Osteocyte (in vitro differentiated cells): ENCODE measurements at regions not wholly inside any gene's neighbourhood (a gene's known extent, or its start where the extent isn't known, plus 50 kb on each side); places are given as distances from the start of the nearest gene placed in this dataset.

Source experiments
- DNase-seq: peaks from one replicate; pipeline ENCODE4 v3.0.0; 2021; ENCODE audit warnings: mixed read lengths; ENCODE audit not compliant: unreplicated experiment; ENCODE audit errors: extremely low spot score
- H3K27ac Mint-ChIP-seq: one replicate; pipeline ENCODE4 v1.8.0; 2021; ENCODE audit warnings: mild to moderate bottlenecking, mixed read lengths; ENCODE audit not compliant: unreplicated experiment
- H3K27me3 Mint-ChIP-seq: one replicate; pipeline ENCODE4 v1.8.0; 2021; ENCODE audit warnings: mixed read lengths; ENCODE audit not compliant: unreplicated experiment
- H3K36me3 Mint-ChIP-seq: one replicate; pipeline ENCODE4 v1.8.0; 2021; ENCODE audit warnings: mixed read lengths; ENCODE audit not compliant: unreplicated experiment
- H3K4me1 Mint-ChIP-seq: one replicate; pipeline ENCODE4 v1.8.0; 2021; ENCODE audit warnings: mixed read lengths; ENCODE audit not compliant: unreplicated experiment
- H3K4me3 Mint-ChIP-seq: one replicate; pipeline ENCODE4 v1.8.0; 2021; ENCODE audit warnings: mild to moderate bottlenecking, moderate library complexity, mixed read lengths; ENCODE audit not compliant: unreplicated experiment
- H3K9me3 Mint-ChIP-seq: one replicate; pipeline ENCODE4 v1.8.0; 2021; ENCODE audit warnings: mixed read lengths; ENCODE audit not compliant: unreplicated experiment
- TF ChIP-seq, protein P1 (sequence below): fragments of 200-600 bp; sonication (generic); IDR thresholded peaks from 2 replicates; pipeline ENCODE4 v1.5.0; 2021; ENCODE audit warnings: antibody characterized with exemption, mild to moderate bottlenecking, moderate library complexity

DNA sequence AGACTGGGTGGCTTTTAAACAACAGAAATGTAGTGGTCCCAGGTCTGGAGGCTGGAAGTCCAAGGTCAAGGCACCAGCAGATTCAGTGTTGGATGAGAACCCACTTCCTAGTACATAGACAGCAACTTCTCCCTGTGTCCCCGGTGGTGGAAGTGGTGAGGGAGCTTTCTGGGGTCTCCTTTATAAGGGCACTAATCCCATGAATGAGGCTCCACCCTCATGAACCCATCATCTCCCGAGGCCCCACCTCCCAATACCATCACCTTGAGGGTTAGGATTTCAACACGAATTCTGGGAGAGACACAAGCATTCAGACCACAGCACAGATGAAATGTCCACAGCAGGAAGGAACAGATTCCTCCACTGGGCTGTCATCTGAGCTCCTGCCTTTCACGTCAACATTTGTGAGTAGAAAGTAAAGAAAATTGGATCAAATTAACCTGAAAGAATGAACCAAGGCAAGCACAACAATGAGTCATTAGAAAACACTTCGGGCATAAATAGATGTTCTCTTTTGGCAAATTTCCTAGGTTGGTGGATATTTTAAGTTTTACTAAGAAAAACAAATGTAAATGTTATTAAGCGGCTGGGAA is 130.7 kb downstream of the RNASET2 start:
- no peaks in the 10 kb centered on the region for H3K36me3 Mint-ChIP-seq
- TF ChIP-seq, protein P1, sequence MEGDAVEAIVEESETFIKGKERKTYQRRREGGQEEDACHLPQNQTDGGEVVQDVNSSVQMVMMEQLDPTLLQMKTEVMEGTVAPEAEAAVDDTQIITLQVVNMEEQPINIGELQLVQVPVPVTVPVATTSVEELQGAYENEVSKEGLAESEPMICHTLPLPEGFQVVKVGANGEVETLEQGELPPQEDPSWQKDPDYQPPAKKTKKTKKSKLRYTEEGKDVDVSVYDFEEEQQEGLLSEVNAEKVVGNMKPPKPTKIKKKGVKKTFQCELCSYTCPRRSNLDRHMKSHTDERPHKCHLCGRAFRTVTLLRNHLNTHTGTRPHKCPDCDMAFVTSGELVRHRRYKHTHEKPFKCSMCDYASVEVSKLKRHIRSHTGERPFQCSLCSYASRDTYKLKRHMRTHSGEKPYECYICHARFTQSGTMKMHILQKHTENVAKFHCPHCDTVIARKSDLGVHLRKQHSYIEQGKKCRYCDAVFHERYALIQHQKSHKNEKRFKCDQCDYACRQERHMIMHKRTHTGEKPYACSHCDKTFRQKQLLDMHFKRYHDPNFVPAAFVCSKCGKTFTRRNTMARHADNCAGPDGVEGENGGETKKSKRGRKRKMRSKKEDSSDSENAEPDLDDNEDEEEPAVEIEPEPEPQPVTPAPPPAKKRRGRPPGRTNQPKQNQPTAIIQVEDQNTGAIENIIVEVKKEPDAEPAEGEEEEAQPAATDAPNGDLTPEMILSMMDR = no peak
- peaks cover 8% of the 10 kb centered on the region for H3K27me3 Mint-ChIP-seq
- H3K27ac Mint-ChIP-seq = peak overlapping the region; percentile 62
- no peaks in the 10 kb centered on the region for H3K9me3 Mint-ChIP-seq
- H3K4me3 Mint-ChIP-seq = no peak overlapping the region
- peaks cover 12% of the 10 kb centered on the region for H3K4me1 Mint-ChIP-seq
- no peak for DNase-seq

DNA sequence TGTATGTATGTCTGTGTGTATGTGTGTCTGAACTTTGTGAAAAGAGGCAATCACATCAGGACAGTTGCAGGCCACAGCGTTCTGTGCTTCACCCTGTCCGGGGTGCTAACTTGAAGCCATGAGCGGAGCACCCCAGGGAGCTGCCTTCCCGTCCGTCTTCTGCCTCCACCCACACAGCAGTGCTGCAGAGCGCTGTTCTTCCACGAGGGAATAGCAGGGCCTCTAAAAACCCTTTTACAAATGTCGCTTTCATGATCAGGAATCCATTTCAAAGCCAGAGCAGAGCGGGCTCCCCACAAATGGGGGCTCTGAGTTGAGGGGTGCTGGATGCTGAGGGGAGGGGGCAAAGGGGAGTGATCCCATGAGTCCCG is 131.5 kb downstream of the RNASET2 start:
- H3K9me3 Mint-ChIP-seq = no peaks in the 10 kb centered on the region
- TF ChIP-seq, protein P1 = no peak
- peaks cover 12% of the 10 kb centered on the region for H3K4me1 Mint-ChIP-seq
- H3K36me3 Mint-ChIP-seq = no peaks in the 10 kb centered on the region
- DNase-seq = no peak
- H3K27ac Mint-ChIP-seq = no peak overlapping the region
- no peak overlapping the region for H3K4me3 Mint-ChIP-seq
- peaks cover 12% of the 10 kb centered on the region for H3K27me3 Mint-ChIP-seq

DNA sequence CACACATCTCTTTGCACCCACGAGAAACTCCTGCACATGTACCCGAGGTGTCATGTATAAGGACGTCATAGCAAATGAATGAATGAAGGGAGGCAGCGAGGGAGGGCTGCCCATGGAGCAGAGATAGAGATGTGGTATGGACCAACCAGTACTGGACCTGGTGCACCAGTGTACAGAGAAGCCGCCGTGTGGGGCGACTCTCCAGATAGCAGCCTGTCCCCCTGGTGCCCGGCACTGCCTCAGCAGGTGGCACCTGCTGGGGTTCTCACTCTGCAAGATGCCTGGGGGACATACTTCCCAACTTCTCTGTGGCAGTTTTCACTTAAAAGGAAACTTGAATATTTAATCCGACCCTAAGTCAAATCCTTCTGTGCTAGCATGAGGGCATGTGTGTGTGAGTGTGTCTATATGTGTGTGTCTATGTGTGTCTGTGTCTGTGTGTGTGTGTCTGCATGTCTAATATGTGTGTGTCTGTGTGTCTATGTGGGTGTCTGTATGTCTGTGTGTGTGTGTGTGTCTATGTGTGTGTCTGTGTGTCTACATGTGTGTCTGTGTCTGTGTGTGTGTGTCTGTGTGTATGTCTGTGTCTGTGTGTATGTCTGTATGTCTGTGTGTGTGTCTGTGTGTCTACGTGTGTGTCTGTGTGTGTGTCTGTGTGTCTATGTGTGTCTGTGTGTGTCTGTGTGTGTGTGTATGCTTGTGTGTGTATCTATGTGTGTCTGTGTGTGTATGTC is 132.0 kb downstream of the RNASET2 start:
- Mint-ChIP-seq H3K27me3 (peaks cover 12% of the 10 kb centered on the region), H3K36me3 (no peaks in the 10 kb centered on the region)
- TF ChIP-seq, protein P1 = no peak

DNA sequence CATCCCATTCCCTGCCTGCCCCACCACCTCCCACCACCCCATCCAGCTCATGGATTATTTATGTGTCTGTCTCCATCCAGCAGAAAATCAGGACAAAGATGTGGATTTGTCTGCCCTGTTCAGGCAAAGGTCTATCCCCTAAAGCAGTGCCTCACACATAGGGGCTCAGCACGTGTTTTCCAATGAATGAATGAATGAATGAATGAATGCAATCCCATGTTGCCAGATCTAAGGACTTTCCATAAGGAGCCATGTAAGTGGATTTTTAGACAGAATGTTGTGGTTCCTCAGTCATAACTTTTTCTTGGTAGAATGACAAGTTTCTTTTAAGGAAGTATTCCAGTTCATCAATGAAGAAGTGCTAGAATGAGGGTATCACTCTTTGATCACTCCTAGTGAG is 133.7 kb downstream of the RNASET2 start:
- H3K4me3 Mint-ChIP-seq = no peak overlapping the region
- H3K4me1 Mint-ChIP-seq = peaks cover 12% of the 10 kb centered on the region
- no peak for DNase-seq
- H3K27ac Mint-ChIP-seq = no peak overlapping the region
- peaks cover 12% of the 10 kb centered on the region for H3K27me3 Mint-ChIP-seq
- no peaks in the 10 kb centered on the region for H3K9me3 Mint-ChIP-seq
- no peaks in the 10 kb centered on the region for H3K36me3 Mint-ChIP-seq
- TF ChIP-seq, protein P1 = no peak

More for the DNA sequence above, 132.0 kb downstream of the RNASET2 start:
- Mint-ChIP-seq H3K27ac (no peak overlapping the region), H3K4me3 (no peak overlapping the region), H3K9me3 (no peaks in the 10 kb centered on the region), H3K4me1 (peaks cover 12% of the 10 kb centered on the region)
- no peak for DNase-seq

DNA sequence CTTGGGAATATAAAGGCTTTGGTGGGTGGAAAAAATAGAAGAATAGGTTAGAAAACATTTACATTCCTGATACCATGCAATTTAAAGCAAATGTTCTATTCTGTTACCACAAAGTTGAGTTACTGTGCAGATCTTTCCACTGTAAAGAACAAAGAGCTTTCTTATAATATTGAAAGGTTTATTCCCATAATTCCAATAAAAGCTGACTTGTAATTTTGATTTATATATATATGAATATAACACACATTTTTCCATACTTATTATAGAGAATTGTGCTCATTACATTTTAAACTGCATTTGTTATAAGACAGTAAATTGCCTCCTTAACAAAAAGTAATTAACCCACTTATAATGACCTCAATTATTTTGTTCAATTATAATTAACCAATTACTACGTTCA is 135.9 kb downstream of the RNASET2 start:
- Mint-ChIP-seq H3K27me3 (peaks cover 12% of the 10 kb centered on the region), H3K9me3 (no peaks in the 10 kb centered on the region), H3K27ac (no peak overlapping the region), H3K4me3 (no peak overlapping the region), H3K4me1 (peaks cover under 1% of the 10 kb centered on the region), H3K36me3 (no peaks in the 10 kb centered on the region)
- DNase-seq = no peak
- TF ChIP-seq, protein P1 = no peak
